Hepatocyte (in vitro differentiated cells): ENCODE measurements at regions not wholly inside any gene's neighbourhood (a gene's known extent, or its start where the extent isn't known, plus 50 kb on each side); places are given as distances from the start of the nearest gene placed in this dataset.

Experiments used
- CTCF ChIP-seq: fragments of 200-600 bp; sonication (generic); IDR thresholded peaks from 2 replicates; pipeline ENCODE4 v1.5.1; 2016; ENCODE audit warnings: antibody characterized with exemption, mild to moderate bottlenecking; ENCODE audit not compliant: poor library complexity
- EZH2 ChIP-seq: fragments of 200-600 bp; sonication (generic); IDR thresholded peaks from 2 replicates; pipeline ENCODE4 v1.6.1; 2016; ENCODE audit warnings: antibody characterized with exemption, mild to moderate bottlenecking, borderline replicate concordance

- TF ChIP-seq CTCF (no peak), EZH2 (no peak)
Measured at GRCh38 chr10:125213541-125214282, 53.3 kb upstream of the CTBP2 start.
